IPS DF 4.7 (cell line): ENCODE measurements at regions not wholly inside any gene's neighbourhood (a gene's known extent, or its start where the extent isn't known, plus 50 kb on each side); places are given as distances from the start of the nearest gene placed in this dataset.

ENCODE experiments used
- DNase-seq: peaks from one replicate; pipeline ENCODE4 v3.0.0-alpha.2; 2013; ENCODE audit warnings: low spot score; ENCODE audit errors: extremely low read depth

DNA sequence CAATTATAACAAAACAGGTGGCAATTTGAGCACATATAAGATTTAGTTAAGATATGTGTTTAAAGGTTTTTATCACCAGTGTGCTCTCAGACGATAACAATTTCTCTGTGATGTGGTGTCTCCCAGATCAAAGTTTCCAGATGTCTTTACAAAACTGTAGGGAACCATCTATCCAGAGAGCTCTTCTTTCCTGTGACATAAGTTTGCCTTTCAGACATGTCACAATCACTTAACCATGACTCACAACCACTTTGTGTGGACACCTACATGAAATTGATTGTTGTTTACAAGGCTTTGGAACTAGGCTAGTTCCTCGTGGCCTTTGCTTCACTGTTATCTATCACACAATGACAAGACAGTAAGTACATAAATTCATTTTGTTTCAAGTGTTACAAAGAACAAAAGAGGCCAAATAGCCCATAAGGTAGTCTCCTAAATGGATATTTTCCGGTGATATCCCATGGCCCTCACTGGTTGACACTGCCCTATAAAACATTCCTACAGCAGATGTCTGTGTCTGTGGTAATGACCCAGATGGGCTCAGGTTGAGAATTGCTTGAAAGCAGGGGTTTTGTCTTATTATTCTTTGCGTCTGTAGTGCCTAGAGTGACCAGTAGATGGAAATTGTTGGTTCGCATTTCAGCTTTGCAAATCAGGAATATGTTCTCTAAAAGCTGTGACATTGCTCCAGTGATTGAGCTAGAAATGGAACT is 297.8 kb upstream of the FAM241A start:
- DNase-seq, result no peak

DNA sequence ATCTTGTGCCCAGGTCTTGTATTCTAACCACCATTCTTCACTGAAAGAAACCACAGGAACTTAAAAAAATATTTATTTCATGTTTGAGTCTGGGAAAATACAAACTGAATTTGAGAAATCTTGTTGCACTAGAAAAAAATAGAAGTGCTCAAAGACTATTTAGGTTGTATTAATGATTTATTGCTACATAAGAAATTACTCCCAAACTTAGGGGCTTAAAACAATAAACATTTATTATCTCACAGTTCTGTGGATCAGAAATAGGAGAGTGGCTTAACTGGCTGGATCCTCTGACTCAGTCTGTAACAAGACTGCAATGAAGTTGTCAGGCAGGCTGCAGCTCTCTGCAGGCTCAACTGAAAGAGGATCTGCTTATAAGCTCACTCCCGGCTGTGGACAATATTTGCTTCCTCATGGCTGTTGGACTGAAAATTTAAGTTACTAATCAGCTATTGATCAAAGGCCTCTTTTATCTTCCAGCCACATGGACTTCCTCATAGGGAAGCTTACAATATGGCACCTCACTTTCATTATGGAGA is 295.4 kb upstream of the FAM241A start:
- no peak for DNase-seq

DNA sequence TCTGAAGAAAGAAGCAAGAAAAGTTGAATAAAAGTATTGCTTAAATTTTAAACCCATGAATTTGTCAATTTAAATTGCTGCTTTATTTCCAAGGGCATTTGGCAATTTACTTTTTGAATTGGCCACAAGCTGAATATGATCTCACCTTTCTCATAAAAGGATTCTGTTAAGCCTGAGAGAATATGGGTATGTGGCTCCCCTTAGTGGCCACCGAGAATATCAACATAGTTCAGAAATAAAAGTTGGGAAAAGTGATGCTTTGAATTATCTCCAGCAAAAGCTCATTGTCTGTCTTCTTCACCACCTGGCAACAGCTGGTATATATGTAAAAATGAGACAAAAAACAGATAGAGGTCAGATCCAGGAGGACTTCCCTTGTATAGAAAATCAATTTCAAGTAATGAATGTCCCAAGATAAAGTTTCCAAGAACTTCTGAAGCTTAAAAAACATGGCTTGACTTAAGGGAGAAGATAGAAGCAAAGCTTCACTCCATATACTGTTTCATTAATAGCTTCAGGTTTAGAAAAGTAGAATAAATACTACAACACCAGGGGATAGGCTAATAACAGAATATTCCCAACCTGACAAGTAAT is 290.7 kb upstream of the FAM241A start:
- DNase-seq, result no peak

DNA sequence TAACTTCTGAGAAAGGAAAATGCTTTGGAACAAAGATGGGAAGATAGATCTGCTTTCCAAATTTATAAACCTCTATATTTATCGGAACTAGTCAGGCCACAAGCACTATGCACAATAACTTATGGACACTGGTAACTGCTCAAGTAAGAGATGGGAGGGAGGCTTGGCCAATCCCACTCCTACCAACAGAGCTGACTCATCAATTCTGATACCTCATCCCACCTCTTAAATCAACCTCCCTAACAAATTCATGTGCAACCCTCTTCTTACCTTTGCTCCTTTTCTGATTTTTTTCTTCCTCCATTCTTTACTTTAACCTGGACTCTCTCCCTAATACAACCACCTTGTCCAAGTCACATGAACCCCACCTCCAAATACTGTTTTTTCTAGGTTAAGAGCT is 289.9 kb upstream of the FAM241A start:
- no peak for DNase-seq

DNA sequence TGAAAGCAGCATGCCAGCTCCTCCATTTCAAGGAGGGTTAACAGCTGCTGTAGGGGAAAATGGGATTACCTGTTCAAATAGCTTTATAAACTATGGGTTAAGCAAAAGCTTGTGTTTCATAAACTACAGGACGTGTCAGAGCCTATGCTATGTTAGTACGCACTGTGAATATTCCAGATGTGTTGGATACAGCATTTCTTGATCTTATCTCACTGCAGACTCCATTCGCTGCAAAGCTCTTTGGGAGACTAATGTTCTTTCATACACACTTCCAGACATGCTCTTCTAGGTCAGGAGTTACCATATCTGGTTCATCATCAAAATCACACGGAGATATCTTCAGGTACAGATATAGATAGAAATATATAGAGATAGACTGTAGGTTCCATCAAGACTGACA is 281.2 kb upstream of the FAM241A start:
- no peak for DNase-seq

DNA sequence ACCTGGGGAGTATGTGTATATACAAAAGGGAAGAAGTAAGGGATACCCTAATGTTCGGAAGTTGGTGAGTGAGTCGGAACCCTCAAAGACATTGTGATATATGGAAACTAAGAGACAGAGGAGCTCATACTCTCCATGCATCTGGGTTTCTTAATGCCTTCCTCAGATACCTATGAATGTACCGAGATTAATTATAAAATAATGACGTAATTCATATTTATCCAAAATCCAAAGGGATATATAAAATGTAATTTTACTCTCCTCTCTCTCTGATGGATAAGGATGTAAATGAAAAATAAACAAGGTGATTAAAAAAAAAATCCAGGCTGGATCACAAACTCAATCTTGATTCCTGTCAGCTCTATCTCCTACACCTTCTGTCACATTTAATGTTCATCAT is 275.9 kb upstream of the FAM241A start:
- no peak for DNase-seq

DNA sequence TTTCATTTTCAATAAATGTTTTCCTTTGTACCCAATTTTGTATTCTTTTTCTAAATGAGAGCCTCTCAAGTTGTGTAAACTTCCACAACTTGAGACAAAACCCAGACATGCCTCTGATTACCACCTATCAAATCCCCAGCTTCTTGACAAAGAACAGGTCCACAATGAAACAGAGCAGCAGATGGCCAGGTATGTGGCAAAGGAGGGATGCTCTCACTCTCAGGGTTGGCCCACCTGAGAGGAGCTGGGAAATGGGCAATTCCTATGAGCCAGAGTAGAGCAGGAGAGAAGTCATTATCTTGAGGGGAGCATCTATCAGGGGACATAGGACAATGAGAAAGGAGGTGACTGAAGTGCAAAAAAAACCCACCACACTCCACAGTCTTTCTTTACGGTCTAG is 273.5 kb upstream of the FAM241A start:
- no peak for DNase-seq

DNA sequence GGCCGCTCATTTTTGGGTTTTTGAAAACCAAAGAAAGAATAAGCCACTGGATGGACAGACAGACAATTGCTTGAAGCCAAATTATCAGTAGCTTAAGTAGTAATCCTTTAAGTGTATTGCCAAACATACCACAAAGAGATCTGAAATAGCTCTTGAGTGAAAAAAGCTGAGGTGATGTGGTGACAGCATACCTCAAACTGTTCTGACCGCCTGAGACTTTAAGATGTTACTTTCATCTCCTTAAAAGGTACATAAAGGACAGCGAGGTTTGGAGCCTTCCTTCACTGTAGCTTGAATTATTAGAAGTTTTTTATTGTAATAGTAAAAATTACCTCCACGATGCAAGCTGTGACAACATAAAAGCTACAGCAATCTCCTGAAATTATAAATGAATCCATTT is 271.5 kb upstream of the FAM241A start:
- no peak for DNase-seq

DNA sequence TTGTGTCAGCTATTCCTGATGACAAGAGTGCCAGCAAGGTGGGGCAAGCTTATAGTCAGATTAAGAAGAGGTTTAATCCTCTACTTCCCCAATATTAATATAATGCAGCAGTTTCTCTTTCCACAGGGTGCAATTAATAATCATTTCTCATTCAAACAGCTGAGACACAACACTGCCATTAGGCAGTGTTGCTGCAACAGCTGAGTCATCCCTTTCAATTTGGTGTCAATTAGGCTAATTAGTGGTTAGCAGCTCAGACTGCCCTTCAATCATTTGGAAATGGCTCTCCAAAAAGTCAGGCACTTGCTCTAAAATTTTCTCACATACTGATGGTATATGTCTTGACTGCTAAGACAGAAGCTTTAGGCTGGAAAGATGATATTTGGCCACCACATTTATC is 265.7 kb upstream of the FAM241A start:
- DNase-seq, result no peak

DNA sequence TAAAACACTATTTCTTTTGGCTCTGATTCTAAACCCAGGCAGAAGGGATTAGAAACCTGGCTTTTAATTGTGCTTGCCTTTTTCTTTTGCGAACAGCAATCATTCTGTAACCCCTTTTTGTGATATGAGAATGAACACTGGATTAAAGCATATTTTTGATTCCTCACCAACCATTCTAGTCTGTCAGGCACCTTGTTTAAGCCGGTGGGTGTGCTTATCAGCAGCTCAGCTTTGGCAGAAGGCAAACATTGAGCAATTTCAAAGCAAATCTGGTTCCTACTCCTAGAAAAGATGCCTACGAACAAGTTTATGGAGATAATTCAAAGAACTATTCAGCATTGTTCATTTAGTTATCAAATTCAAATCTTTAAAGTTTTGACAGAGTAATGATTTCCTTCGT is 265.1 kb upstream of the FAM241A start:
- no peak for DNase-seq

DNA sequence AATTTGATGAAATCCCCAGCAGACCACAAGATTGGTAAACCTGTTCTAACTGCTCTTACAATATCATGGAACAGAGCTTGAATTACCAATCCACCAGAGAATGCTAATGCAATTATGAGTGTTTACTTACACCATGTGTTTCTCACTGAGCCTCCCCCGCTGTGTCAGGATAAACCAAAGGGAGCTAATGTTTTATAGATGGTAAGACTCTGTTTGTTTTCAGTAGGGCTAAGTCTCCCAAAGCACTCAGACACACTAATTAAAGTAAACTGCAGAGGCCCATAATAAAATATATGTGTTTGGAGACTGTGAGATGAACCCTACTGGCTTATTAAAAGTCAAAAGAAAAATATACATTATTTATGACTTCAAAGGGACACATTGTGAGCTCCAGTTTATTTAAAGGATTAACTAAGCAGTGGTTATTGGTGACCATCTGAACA is 261.7 kb upstream of the FAM241A start:
- no peak for DNase-seq

DNA sequence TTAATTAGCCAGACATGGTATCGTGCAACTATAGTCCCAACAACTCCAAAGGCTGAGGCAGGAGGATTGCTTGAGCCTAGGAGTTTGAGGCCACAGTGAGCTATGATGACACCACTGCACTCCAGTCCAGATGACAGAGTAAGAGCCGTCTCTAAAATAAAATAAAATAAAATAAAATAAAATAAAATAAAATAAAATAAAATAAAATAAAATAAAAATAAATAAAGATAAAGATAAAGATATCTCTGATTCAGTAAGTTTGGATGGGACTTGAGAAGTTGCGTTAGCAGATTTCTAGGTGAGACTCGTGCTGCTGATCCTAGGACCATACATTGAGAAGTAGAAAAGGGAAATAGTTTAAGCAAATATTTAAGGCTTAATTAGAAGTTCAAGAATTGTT is 254.8 kb upstream of the FAM241A start:
- no peak for DNase-seq

DNA sequence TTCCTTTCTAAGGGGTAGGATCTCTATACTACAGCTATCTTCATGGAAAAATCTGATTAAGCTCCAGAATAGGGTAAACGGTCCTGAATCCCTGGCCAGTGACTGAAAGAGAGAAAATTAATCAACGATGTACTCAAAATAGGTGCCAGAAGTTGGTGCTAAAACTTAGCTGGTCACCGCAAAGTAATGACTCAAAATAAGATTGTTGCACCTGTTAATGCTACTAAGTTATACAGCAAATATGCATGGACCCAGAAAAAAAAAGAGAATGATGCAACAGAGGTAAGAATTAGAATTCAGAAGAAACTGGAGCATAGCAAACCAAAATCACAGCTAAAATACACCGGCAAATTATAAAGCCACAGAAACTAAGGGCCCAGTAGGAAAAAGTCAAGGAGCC is 239.7 kb upstream of the FAM241A start:
- no peak for DNase-seq

DNA sequence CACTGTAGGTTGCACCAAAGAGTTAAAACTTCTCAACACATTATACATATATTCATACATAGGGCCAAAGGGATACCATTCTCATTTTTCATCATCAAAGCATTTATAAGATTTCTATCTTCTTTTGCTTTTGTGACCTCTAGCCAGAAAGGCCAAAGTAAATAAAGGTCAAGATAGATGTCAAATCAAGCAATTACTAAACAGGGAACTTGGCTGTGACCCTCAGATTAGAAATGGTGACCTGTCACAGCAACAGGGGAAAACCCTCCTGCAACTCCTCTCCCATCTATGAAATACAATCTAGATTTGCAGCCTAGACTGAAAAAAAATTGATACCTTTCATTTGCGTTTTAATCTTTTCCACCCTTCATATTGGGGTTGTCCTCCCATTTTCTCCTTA is 225.6 kb upstream of the FAM241A start:
- DNase-seq, result no peak

DNA sequence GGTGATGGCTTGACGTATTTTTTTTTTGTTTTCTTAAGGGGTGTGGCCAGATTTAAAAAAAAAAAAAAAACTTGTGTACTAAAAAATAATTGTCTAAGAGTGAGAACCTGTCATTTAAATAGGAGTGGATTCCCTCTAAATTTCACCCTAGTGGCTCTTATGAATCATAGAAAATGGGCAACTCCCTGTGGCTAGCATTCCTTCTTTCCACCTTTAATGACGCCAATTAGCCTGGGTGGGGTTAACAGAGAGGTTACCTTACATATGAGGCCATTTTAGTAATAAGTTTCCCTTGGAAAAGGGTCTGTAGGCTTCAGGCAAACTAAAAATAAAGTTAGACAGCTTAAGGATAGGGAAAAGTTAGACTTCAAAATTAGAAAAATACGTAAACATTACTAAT is 223.5 kb upstream of the FAM241A start:
- DNase-seq, result no peak

DNA sequence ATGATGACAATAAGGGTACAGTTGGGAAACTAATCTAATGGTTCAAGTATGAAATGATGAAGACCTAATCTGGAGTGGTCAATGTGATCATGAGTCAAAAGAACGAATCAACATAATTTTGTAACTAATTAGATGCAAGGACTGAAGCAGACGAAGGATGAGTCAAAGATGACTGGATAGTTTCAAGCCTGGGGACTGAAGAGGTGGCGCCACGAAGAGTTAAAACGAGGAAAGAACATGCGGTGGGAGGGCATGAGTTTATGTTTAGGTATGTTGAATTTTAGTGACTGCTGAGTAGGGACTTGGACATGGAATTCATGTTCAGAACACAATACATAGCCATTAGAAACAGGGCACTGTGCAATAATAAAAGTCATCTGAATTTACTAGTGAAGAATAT is 221.5 kb upstream of the FAM241A start:
- no peak for DNase-seq

DNA sequence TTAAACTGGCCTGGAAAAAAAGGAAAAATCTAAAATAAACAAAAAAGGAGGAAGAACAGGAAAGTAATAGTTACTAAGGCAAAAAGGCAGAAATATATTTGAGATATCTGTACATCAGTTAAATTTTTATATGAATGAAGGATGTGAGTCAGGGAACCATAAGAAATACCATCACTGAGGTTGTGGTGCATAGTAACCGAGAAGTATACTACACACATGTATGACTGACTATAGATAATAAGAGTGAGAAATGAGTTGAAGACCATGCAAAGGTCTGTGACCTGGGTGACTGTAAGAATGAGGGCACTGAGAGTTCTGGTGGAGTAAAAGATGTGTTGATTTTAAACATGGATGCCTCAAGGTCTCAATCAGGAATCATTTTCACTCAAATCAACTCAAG is 220.6 kb upstream of the FAM241A start:
- DNase-seq, result no peak

DNA sequence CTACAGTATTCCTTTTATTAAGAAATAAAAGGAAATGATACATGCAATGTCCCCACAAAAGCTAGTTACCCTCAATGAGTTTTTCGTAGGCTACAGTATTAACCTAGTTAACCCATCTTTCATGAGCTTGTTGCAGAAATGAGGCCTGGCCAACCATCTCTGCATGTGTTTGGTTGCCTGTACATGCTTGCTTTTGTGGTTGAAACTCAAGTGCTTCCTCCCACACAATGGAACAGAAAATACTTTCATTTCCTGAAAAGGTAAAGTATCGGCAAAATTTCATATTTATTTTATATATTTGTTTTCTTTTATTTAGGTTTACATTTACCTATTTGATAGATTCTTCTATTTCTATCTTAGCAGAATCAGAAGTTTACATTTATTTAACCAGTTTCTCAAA is 214.6 kb upstream of the FAM241A start:
- no peak for DNase-seq

DNA sequence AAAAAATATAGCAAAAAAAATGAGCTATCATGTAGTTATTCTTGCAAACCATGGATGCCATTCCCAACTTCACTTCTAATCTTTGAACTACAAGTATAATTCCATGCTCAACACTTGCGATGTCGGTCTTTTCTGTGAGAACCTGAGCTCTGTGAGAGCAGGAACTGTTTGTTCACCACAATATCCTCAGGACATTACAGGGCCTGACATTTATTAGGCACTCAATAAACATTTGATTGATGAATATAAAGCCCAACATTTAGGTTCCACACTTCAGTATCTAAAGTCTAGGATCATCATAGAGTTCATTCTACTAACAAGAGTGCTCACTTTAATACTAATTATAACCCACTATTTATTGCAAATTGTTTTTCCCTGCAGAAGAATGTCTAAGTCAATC is 211.6 kb upstream of the FAM241A start:
- no peak for DNase-seq

DNA sequence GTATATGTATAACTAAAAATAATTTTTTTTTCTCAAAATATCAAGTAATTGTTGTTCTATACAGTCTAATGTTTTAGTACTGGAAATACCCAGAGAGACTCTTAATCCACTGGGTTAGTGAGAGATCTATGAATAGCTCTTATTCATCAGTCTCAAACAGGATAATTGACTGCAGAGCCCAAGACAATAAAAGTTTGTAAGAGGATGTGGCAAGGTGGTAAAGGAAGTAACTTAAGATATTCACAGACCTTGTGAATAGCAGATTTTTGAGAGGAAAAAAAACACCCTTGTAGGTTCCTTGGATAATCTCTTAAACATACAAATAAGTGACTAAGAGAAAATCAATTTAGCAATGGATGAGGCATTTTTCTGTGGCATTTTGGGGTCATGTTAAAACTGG is 210.9 kb upstream of the FAM241A start:
- DNase-seq, result no peak

DNA sequence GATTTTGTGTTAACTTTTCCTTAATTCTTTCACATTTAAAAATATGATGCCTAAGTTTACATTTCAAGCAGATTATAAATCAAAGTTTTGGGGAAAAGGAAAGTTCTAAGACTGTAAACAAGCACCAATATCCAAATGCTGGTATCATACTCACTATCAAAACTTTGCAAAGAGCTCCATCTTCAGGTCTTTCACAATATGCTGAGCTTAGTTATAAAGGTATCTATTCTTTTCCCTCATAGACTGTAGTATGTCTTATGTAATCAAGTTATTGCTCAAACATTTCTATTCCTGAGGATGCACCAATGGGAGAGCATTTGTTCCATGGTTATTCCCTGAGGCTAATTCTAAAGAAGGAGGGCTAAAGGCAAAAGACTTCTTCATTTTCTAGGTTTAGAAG is 207.9 kb upstream of the FAM241A start:
- no peak for DNase-seq

DNA sequence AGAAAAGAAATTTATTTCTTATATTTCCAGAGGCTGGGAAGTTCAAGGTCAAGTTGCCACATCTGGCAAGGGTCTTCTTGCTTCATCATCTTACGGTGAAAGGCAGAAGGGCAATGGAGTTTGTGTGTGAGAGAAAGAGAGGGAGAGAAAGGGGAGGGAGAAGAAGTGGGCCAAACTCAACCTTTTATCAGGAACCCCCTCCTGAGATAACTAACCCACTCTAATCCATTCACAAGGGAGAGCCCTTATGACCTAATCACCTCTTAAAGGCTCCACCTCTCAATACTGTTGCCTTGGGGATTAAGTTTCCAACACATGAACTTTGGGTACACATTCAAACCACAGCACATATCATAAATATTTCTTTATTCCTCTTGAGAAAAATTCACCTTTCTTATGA is 203.3 kb upstream of the FAM241A start:
- DNase-seq, result no peak

DNA sequence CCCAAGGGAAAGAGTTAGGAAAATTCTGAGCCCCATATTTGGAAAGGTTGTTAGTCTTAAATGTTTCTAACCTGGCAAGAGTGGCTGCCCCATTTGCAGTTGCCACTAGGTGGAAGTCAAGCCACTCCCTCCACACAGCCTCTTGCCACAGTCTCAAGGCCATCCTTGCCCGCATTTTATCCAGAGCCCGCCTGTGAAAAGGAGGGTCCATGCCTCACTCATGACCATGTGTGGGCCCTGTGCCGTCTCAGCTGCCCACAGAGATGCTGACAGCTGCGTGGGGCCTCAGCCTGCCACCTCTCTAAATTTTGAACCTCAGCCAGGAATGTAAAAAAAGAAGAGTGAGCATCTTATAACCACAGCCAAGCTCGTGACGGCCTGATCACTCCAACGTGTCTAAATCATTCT is 201.5 kb upstream of the FAM241A start:
- DNase-seq, result no peak
